IPS DF 4.7 (cell line): ENCODE measurements at regions not wholly inside any gene's neighbourhood (a gene's known extent, or its start where the extent isn't known, plus 50 kb on each side); places are given as distances from the start of the nearest gene placed in this dataset.
"Not testable (repeated sequence)": the region's sequence is repeated elsewhere in the genome, so short reads cannot be mapped to it uniquely, and the experiment has no call there.

Source experiments
- DNase-seq: peaks from one replicate; pipeline ENCODE4 v3.0.0-alpha.2; 2013; ENCODE audit warnings: low spot score; ENCODE audit errors: extremely low read depth

DNA sequence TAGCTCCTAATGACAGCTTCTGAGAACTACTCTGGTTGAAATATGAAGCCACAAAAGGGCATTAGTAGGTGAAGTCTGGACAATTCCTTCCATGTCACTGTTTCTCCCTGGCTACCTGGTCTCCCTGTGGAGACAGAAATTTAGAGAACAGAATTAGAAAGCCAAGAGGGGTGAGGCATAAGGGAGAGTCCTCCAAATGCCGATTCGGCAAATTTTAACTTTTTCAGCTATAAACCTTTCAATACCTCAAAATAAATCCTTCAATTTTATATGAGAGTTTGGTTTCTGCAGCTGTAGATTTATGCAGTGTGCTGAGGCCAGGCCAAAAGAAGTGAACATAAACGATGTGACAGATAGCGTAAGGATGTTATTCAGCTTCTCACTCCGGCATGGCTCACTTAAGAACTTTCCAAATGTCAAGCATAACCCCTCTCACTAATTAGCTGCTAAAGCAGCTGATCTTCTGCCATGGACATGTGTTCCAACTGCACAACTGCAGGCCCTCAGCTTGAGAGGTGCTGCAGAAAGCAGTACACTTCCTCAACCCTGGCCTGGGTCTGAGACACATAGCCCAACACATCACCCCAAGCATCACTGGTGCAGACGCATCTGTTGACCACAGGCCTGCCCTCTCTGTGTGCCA lies 247.9 kb upstream of the SOX9 start:
- no peak for DNase-seq

DNA sequence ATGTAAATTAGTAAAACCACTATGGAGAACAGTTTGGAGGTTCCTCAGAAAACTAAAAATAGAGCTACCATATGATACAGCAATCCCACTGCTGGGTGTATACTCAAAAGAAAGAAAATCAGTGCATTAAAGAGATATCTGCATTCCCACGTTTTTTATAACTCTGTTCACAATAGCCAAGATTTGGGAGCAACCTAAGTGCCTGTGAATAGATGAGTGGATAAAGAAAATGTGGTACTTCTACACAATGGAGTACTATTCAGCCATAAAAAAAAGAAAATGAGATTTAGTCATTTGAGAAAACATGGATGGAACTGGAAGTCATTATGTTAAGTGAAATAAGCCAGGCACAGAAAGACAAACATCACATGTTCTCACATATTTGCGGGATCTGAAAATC lies 246.0 kb upstream of the SOX9 start:
- DNase-seq = not testable (repeated sequence)

DNA sequence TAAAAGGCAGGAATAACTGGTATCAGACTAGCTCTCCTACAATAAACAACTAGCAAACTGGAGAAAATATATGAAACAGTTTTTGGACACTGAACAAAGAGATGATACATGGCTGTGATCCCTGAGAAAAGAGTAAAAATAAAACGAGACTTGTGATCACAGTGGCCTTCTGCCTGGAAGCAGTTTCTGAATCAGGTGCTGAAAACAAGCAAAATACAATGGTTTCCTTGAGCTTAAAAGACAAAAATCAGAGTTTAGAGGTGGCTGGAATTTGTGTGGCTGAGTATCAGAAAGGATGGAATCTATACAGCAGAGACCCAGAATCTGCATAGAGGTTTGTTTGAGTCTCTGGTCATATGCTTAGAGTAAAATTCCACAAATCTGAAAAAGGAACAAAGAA lies 242.5 kb upstream of the SOX9 start:
- no peak for DNase-seq

DNA sequence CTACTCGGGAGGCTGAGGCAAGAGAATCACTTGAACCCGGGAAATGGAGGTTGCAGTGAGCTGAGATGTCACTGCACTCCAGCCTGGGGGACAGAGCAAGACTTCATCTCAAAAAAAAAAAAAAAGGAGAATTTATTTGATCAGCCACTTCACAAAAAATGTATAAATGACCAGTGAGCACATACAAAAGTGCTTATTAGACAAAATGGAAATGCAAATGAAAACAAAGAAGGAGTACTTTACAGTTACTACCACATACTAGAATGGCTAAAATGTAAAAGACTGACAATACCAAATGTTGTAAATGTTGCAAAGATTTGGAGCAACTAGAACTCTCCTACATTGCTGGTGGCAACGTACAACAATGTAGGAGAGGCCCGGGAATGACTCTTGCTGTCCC lies 241.8 kb upstream of the SOX9 start:
- DNase-seq = no peak

DNA sequence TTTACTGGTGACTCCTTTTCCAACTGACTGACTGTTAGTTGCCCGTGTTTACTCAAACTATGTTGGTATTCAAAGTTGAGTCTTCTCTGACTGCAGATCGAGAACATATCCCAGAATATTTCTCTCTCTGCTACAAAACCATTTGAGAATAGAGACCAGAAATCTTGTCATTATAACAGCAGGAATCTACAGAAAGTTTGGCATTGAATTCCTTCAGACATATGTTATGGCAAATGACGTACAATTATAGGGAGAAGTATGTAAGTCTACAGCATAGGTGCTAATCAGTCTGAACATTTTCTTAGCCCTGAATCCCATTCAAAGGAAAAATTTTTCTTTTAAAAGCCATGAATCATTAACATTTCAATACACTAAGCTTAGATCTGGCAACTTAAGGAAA lies 239.8 kb upstream of the SOX9 start:
- DNase-seq = no peak

- DNase-seq = no peak
Observed at GRCh38 chr17:71881581-71881980, 239.2 kb upstream of the SOX9 start.

GRCh38 chr17:71883258-71883657 lies 237.6 kb upstream of the SOX9 start:
- no peak for DNase-seq

GRCh38 chr17:71883845-71884244 lies 237.0 kb upstream of the SOX9 start:
- no peak for DNase-seq

- DNase-seq = no peak
Observed at GRCh38 chr17:71885662-71886061, 235.2 kb upstream of the SOX9 start.

DNA sequence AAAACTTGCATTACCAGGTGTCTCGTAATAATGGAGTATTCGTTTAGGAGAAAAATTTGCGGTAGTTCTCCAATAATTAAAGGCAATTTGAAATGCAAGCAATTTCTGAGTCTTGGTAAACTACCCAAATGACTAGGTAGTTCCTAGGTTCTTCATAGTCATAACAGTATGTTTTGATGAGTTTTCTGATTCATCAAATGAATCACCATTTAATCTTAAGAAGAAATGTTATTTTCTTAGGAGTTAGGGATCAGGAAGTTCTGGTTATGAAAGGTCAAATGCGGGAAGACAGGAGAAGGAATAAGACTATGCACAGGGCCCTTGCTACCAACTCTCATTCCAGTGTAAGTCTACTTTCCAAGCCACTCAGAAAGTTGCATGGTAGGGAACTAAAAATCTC lies 221.5 kb upstream of the SOX9 start:
- no peak for DNase-seq

GRCh38 chr17:71900621-71901229 lies 220.1 kb upstream of the SOX9 start:
- no peak for DNase-seq

- DNase-seq = no peak
Observed at GRCh38 chr17:71902894-71903506, 217.8 kb upstream of the SOX9 start.

DNA sequence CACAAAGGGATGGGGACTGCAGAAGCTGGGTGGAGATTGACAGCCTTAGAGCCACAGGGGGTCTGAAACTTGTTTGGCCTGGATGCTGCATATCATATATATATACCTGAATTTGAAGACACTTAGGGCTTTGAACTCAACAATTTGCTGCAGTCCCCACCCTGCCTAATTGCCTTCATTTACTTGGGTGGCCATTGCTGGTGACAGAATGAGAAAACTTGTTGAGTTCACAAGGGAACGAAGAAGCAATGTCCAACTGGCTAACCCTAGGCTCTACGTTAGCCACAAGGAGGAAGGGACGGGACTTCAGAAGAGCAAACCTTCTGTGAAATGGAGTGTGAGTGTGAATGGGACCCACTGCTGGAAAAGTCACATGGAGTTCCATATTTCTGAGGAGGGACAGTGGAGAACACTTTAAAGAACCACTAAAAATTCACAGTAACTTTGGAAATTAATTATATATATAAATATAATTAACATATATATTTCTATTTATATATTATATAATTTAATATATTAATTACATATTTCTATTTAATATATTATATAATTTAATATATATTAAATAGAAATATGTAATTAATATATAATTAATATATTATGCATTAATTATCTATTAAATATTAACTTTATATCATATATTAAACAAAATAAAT lies 215.3 kb upstream of the SOX9 start:
- DNase-seq = no peak

GRCh38 chr17:71909155-71909554 lies 211.7 kb upstream of the SOX9 start:
- DNase-seq = no peak

DNA sequence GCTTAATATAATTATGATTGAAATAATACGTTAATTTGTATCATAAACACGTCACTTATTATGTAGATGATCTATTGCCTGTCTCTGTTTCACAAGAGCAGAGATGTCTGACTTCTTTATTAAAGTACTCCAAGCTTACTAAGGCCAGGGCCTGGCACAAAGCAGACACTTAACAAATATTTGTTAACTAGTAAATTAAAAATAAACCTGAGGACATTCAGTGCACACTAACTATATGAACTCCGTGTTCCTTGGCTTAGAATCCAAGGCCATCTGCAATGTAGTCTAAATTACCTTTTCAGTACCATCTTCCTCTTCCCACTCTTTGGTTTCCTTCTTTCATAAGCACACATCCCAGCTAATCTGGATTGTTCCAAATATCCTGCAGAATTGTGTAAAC lies 210.8 kb upstream of the SOX9 start:
- DNase-seq = no peak

- DNase-seq = no peak
Observed at GRCh38 chr17:71914042-71914441, 206.8 kb upstream of the SOX9 start.

- no peak for DNase-seq
Observed at GRCh38 chr17:71914812-71915211, 206.0 kb upstream of the SOX9 start.

DNA sequence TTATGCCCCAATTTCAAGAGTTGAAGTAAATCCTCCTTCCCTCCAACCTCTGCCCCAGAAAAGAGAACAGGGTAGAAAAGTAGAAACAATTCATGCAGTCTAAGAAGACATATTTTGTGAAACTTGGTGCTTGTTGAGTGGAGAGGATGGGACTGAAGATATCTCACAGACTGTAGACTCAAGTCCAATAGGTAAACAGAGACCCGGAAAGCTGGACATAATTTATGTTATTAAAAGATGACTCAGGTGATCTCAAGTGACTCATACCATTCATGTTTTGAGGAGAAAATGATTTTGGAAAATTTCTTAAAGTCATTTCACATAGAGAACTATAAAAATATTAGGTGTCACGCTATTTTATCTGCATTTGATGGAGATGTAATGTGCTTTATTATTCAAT lies 203.1 kb upstream of the SOX9 start:
- no peak for DNase-seq

GRCh38 chr17:71919186-71919585 lies 201.6 kb upstream of the SOX9 start:
- no peak for DNase-seq

DNA sequence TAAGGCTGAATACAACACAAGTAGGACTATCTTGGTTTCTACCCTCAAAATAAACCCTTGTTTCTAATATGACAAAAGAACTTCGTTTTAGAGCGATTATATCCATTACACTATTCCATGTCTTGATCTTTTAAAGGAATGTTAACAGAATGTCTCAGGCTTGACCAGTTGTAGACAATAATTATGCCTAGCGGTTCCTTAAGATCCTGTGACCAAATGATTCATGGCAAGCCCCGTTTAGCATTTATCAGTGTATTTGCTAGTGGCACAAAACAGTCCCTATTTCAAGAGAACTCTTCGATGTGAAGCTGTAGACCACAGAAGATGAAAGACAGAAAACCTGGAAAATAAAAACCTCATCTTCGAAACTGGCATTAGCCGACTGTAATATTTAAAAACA lies 200.9 kb upstream of the SOX9 start:
- no peak for DNase-seq

GRCh38 chr17:71921796-71922195 lies 199.0 kb upstream of the SOX9 start:
- no peak for DNase-seq

GRCh38 chr17:71922439-71922838 lies 198.4 kb upstream of the SOX9 start:
- DNase-seq = no peak
